ENCODE measurements at regions not wholly inside any gene's neighbourhood (a gene's known extent, or its start where the extent isn't known, plus 50 kb on each side); places are given as distances from the start of the nearest gene placed in this dataset.

- Histone ChIP-seq H3K27ac (replicated peaks; ENCODE audit: low read length) (no peak overlapping the region), H3K27me3 (ENCODE audit: control insufficient read depth in 3 of 3, insufficient read depth in 3 of 3, low read depth in 1 of 3, low read length in 3 of 3) (peaks cover 0 to 20% (median 0%) of the 10 kb centered on the region in 3 experiments), H3K4me3 (ENCODE audit: low read length in 2 of 2) (no peak overlapping the region), H2AFZ (ENCODE audit: low read length) (no peak overlapping the region), H3K9ac (ENCODE audit: low read depth, low read length, poor library complexity) (no peak overlapping the region), H4K91ac (ENCODE audit: low read depth, low read length, poor library complexity) (no peak overlapping the region), H3K23ac (ENCODE audit: low read depth, low read length, poor library complexity) (no peak overlapping the region), H3K14ac (ENCODE audit: low read length) (no peak overlapping the region), H3K36me3 (replicated peaks in 1 of 2; ENCODE audit: control insufficient read depth in 2 of 2, insufficient read depth in 2 of 2, low read length in 2 of 2) (no peaks in the 10 kb centered on the region), H2BK5ac (ENCODE audit: low read length) (no peak overlapping the region), H3K18ac (ENCODE audit: low read length) (no peak overlapping the region), H3K79me1 (ENCODE audit: low read depth, low read length) (no peaks in the 10 kb centered on the region), H2BK120ac (ENCODE audit: low read depth, low read length) (no peak overlapping the region), H3K4me2 (ENCODE audit: insufficient read depth, low read length, poor library complexity, severe bottlenecking) (no peak overlapping the region), H3K4ac (ENCODE audit: low read length) (no peak overlapping the region), H3K4me1 (ENCODE audit: control insufficient read depth in 2 of 2, insufficient read depth in 1 of 2, low read depth in 1 of 2, low read length in 2 of 2) (peaks cover 0 to 10% of the 10 kb centered on the region in 2 donors), H2AK5ac (ENCODE audit: low read depth, low read length) (no peak overlapping the region), H3K9me3 (replicated peaks in 1 of 2; ENCODE audit: control insufficient read depth in 2 of 2, insufficient read depth in 1 of 2, low read depth in 1 of 2, low read length in 2 of 2) (no peaks in the 10 kb centered on the region), H2BK12ac (ENCODE audit: low read length) (no peak overlapping the region), H4K8ac (ENCODE audit: low read depth, low read length) (no peak overlapping the region), H2BK15ac (ENCODE audit: low read length) (no peak overlapping the region)
- WGBS, 2 donors (ENCODE audit: extremely low coverage in 2 of 2, insufficient read length in 2 of 2, insufficient replicate concordance in 1 of 2), result no CpG with 5 or more reads among the region's 13 CpGs
- DNase-seq (ENCODE audit: low spot score), result no peak
Measured at GRCh38 chr13:29936051-29936813, 85.8 kb upstream of the UBL3 start.

GRCh38 chr13:29935309-29935981 lies 85.0 kb upstream of the UBL3 start:
- Histone ChIP-seq H2AFZ (ENCODE audit: low read length) (no peak overlapping the region), H3K36me3 (replicated peaks in 1 of 2; ENCODE audit: control insufficient read depth in 2 of 2, insufficient read depth in 2 of 2, low read length in 2 of 2) (no peaks in the 10 kb centered on the region), H2BK15ac (ENCODE audit: low read length) (no peak overlapping the region), H3K4me3 (ENCODE audit: low read length in 2 of 2) (no peak overlapping the region), H3K4ac (ENCODE audit: low read length) (no peak overlapping the region), H4K91ac (ENCODE audit: low read depth, low read length, poor library complexity) (no peak overlapping the region), H3K18ac (ENCODE audit: low read length) (peak overlapping the region; percentile 54), H3K4me2 (ENCODE audit: insufficient read depth, low read length, poor library complexity, severe bottlenecking) (no peak overlapping the region), H3K14ac (ENCODE audit: low read length) (no peak overlapping the region), H2BK5ac (ENCODE audit: low read length) (no peak overlapping the region), H3K79me1 (ENCODE audit: low read depth, low read length) (no peaks in the 10 kb centered on the region), H3K27ac (replicated peaks; ENCODE audit: low read length) (no peak overlapping the region), H2BK120ac (ENCODE audit: low read depth, low read length) (no peak overlapping the region), H3K9me3 (replicated peaks in 1 of 2; ENCODE audit: control insufficient read depth in 2 of 2, insufficient read depth in 1 of 2, low read depth in 1 of 2, low read length in 2 of 2) (no peaks in the 10 kb centered on the region), H3K27me3 (ENCODE audit: control insufficient read depth in 3 of 3, insufficient read depth in 3 of 3, low read depth in 1 of 3, low read length in 3 of 3) (peaks cover 0 to 20% (median 0%) of the 10 kb centered on the region in 3 experiments), H3K23ac (ENCODE audit: low read depth, low read length, poor library complexity) (no peak overlapping the region), H3K4me1 (ENCODE audit: control insufficient read depth in 2 of 2, insufficient read depth in 1 of 2, low read depth in 1 of 2, low read length in 2 of 2) (peaks cover 0 to 10% of the 10 kb centered on the region in 2 donors), H2AK5ac (ENCODE audit: low read depth, low read length) (peak overlapping the region; percentile 53), H4K8ac (ENCODE audit: low read depth, low read length) (no peak overlapping the region), H2BK12ac (ENCODE audit: low read length) (no peak overlapping the region), H3K9ac (ENCODE audit: low read depth, low read length, poor library complexity) (no peak overlapping the region)
- WGBS, 2 donors (ENCODE audit: extremely low coverage in 2 of 2, insufficient read length in 2 of 2, insufficient replicate concordance in 1 of 2), result no CpG with 5 or more reads among the region's 6 CpGs
- no peak for DNase-seq (ENCODE audit: low spot score)

GRCh38 chr13:29934531-29935308 lies 84.3 kb upstream of the UBL3 start:
- no peaks in the 10 kb centered on the region for H3K36me3 ChIP-seq (replicated peaks in 1 of 2; ENCODE audit: control insufficient read depth in 2 of 2, insufficient read depth in 2 of 2, low read length in 2 of 2)
- no peak overlapping the region for H3K9ac ChIP-seq (ENCODE audit: low read depth, low read length, poor library complexity)
- H3K18ac ChIP-seq (ENCODE audit: low read length), result peak overlapping the region; percentile 54
- no peak overlapping the region for H3K27ac ChIP-seq (replicated peaks; ENCODE audit: low read length)
- no peak overlapping the region for H3K14ac ChIP-seq (ENCODE audit: low read length)
- no peak overlapping the region for H2BK5ac ChIP-seq (ENCODE audit: low read length)
- no peak overlapping the region for H2BK15ac ChIP-seq (ENCODE audit: low read length)
- H3K4me3 ChIP-seq (ENCODE audit: low read length in 2 of 2), result no peak overlapping the region
- H3K79me1 ChIP-seq (ENCODE audit: low read depth, low read length), result no peaks in the 10 kb centered on the region
- no peak overlapping the region for H2BK12ac ChIP-seq (ENCODE audit: low read length)
- DNase-seq (ENCODE audit: low spot score), result no peak
- WGBS, 2 donors (ENCODE audit: extremely low coverage in 2 of 2, insufficient read length in 2 of 2, insufficient replicate concordance in 1 of 2), result no CpG with 5 or more reads among the region's 7 CpGs
- no peak overlapping the region for H3K4me2 ChIP-seq (ENCODE audit: insufficient read depth, low read length, poor library complexity, severe bottlenecking)
- peaks cover 0 to 10% of the 10 kb centered on the region in 2 donors for H3K4me1 ChIP-seq (ENCODE audit: control insufficient read depth in 2 of 2, insufficient read depth in 1 of 2, low read depth in 1 of 2, low read length in 2 of 2)
- no peak overlapping the region for H4K91ac ChIP-seq (ENCODE audit: low read depth, low read length, poor library complexity)
- no peak overlapping the region for H4K8ac ChIP-seq (ENCODE audit: low read depth, low read length)
- no peak overlapping the region for H2AFZ ChIP-seq (ENCODE audit: low read length)
- no peak overlapping the region for H2BK120ac ChIP-seq (ENCODE audit: low read depth, low read length)
- H3K27me3 ChIP-seq (ENCODE audit: control insufficient read depth in 3 of 3, insufficient read depth in 3 of 3, low read depth in 1 of 3, low read length in 3 of 3), result peaks cover 0 to 20% (median 0%) of the 10 kb centered on the region in 3 experiments
- no peak overlapping the region for H3K4ac ChIP-seq (ENCODE audit: low read length)
- H3K9me3 ChIP-seq (replicated peaks in 1 of 2; ENCODE audit: control insufficient read depth in 2 of 2, insufficient read depth in 1 of 2, low read depth in 1 of 2, low read length in 2 of 2), result no peaks in the 10 kb centered on the region
- no peak overlapping the region for H3K23ac ChIP-seq (ENCODE audit: low read depth, low read length, poor library complexity)
- H2AK5ac ChIP-seq (ENCODE audit: low read depth, low read length), result peak overlapping the region; percentile 53

- H3K23ac ChIP-seq (ENCODE audit: low read depth, low read length, poor library complexity), result no peak overlapping the region
- WGBS, 2 donors (ENCODE audit: extremely low coverage in 2 of 2, insufficient read length in 2 of 2, insufficient replicate concordance in 1 of 2), result no CpG with 5 or more reads among the region's 6 CpGs
- no peak overlapping the region for H2BK120ac ChIP-seq (ENCODE audit: low read depth, low read length)
- no peak for DNase-seq (ENCODE audit: low spot score)
- no peaks in the 10 kb centered on the region for H3K79me1 ChIP-seq (ENCODE audit: low read depth, low read length)
- H2BK5ac ChIP-seq (ENCODE audit: low read length), result no peak overlapping the region
- H3K4me3 ChIP-seq (ENCODE audit: low read length in 2 of 2), result no peak overlapping the region
- H3K9me3 ChIP-seq (replicated peaks in 1 of 2; ENCODE audit: control insufficient read depth in 2 of 2, insufficient read depth in 1 of 2, low read depth in 1 of 2, low read length in 2 of 2), result no peaks in the 10 kb centered on the region
- no peak overlapping the region for H3K27ac ChIP-seq (replicated peaks; ENCODE audit: low read length)
- no peak overlapping the region for H3K4ac ChIP-seq (ENCODE audit: low read length)
- H3K9ac ChIP-seq (ENCODE audit: low read depth, low read length, poor library complexity), result no peak overlapping the region
- no peak overlapping the region for H2AFZ ChIP-seq (ENCODE audit: low read length)
- H3K36me3 ChIP-seq (replicated peaks in 1 of 2; ENCODE audit: control insufficient read depth in 2 of 2, insufficient read depth in 2 of 2, low read length in 2 of 2), result no peaks in the 10 kb centered on the region
- no peak overlapping the region for H3K18ac ChIP-seq (ENCODE audit: low read length)
- no peak overlapping the region for H3K14ac ChIP-seq (ENCODE audit: low read length)
- H2AK5ac ChIP-seq (ENCODE audit: low read depth, low read length), result no peak overlapping the region
- H4K91ac ChIP-seq (ENCODE audit: low read depth, low read length, poor library complexity), result no peak overlapping the region
- H2BK15ac ChIP-seq (ENCODE audit: low read length), result no peak overlapping the region
- no peak overlapping the region for H2BK12ac ChIP-seq (ENCODE audit: low read length)
- H3K4me1 ChIP-seq (ENCODE audit: control insufficient read depth in 2 of 2, insufficient read depth in 1 of 2, low read depth in 1 of 2, low read length in 2 of 2), result peaks cover 0 to 10% of the 10 kb centered on the region in 2 donors
- H4K8ac ChIP-seq (ENCODE audit: low read depth, low read length), result no peak overlapping the region
- H3K27me3 ChIP-seq (ENCODE audit: control insufficient read depth in 3 of 3, insufficient read depth in 3 of 3, low read depth in 1 of 3, low read length in 3 of 3), result peaks cover 0 to 17% (median 0%) of the 10 kb centered on the region in 3 experiments
- H3K4me2 ChIP-seq (ENCODE audit: insufficient read depth, low read length, poor library complexity, severe bottlenecking), result no peak overlapping the region
Measured at GRCh38 chr13:29933401-29933800, 83.0 kb upstream of the UBL3 start.
